Adrenal gland (tissue), 9 donors: ENCODE measurements at regions not wholly inside any gene's neighbourhood (a gene's known extent, or its start where the extent isn't known, plus 50 kb on each side); places are given as distances from the start of the nearest gene placed in this dataset.
A peak's percentile ranks its signal among the peaks of the same experiment; 100 is the strongest.

ENCODE experiments used
- DNase-seq, 7 donors: peaks; one replicate each; pipeline ENCODE4 v3.0.0-alpha.2; 2019 to 2020
- H3K27ac ChIP-seq, 5 donors: fragments of 200-600 bp; sonication (generic) in 4 of 5; 1 replicate in 3 of 5; 2 replicates in 2 of 5; pipeline versions ENCODE4 v1.5.1 to v1.8.0; 2016 to 2020; ENCODE audit warnings: mild to moderate bottlenecking in 1 of 5
- H3K27me3 ChIP-seq: fragments of 200-600 bp; 2 replicates; pipeline ENCODE4 v1.8.0; 2021
- H3K36me3 ChIP-seq, 2 donors: fragments of 200-600 bp; replicated peaks in 1 of 2; 1 replicate in 1 of 2; 2 replicates in 1 of 2; pipeline versions ENCODE4 v1.5.1 to v1.8.0; 2018 to 2022
- H3K4me1 ChIP-seq, 2 donors: fragments of 200-600 bp; replicated peaks in 1 of 2; 1 replicate in 1 of 2; 2 replicates in 1 of 2; pipeline versions ENCODE4 v1.5.1 to v1.8.0; 2018 to 2021
- H3K4me3 ChIP-seq, 4 donors: fragments of 200-600 bp; sonication (generic) in 3 of 4; one replicate each; pipeline ENCODE4 v1.5.1; 2016 to 2018
- H3K9me3 ChIP-seq, 3 donors: fragments of 200-600 bp; sonication (generic) in 1 of 3; replicated peaks in 1 of 3; 1 replicate in 2 of 3; 2 replicates in 1 of 3; pipeline versions ENCODE4 v1.5.1 to v1.8.0; 2016 to 2021
- POLR2A ChIP-seq, 2 donors: fragments of 450-650 bp; IDR thresholded peaks; one replicate each; pipeline ENCODE4 v1.6.1; 2017; ENCODE audit warnings: antibody characterized with exemption in 2 of 2, mild to moderate bottlenecking in 2 of 2, moderate library complexity in 1 of 2
- WGBS, 4 donors: extraction: QIAGEN DNeasy Blood & Tissue Kit in 2 of 4; methylation state at CpG; one replicate each; pipeline versions ENCODE4 v1.1.5 to v1.1.7; 2013 to 2017; 5-methylcytosine and 5-hydroxymethylcytosine counted together
- intact Hi-C, 2 donors: fragments of 100-400 bp; cut with DNase I; formaldehyde crosslinking; loops; one replicate each; pipeline versions ENCODE4 v1.14.1 to v1.15.0; 2022 to 2023
- TF ChIP-seq, protein P1 (sequence below), 6 experiments: fragments of 450-650 bp in 4 of 6; fragments of 200-600 bp in 2 of 6; sonication (generic) in 1 of 6; IDR thresholded peaks; 1 replicate in 5 of 6; 2 replicates in 1 of 6; pipeline versions ENCODE4 v1.5.1 to v1.8.0; 2016 to 2021; ENCODE audit warnings: antibody characterized with exemption in 6 of 6, mild to moderate bottlenecking in 2 of 6, moderate library complexity in 1 of 6
- donor health status: healthy with polysubstance abuse.
- donor health status: Bipolar disorder and iron deficiency.
- donor health status: DM: yes; HTN: yes; CAD: no.
- donor health status: DM: no; HTN: no; CAD: no.
- donor health status: DM: no; HTN: no; CAD: no.

DNA sequence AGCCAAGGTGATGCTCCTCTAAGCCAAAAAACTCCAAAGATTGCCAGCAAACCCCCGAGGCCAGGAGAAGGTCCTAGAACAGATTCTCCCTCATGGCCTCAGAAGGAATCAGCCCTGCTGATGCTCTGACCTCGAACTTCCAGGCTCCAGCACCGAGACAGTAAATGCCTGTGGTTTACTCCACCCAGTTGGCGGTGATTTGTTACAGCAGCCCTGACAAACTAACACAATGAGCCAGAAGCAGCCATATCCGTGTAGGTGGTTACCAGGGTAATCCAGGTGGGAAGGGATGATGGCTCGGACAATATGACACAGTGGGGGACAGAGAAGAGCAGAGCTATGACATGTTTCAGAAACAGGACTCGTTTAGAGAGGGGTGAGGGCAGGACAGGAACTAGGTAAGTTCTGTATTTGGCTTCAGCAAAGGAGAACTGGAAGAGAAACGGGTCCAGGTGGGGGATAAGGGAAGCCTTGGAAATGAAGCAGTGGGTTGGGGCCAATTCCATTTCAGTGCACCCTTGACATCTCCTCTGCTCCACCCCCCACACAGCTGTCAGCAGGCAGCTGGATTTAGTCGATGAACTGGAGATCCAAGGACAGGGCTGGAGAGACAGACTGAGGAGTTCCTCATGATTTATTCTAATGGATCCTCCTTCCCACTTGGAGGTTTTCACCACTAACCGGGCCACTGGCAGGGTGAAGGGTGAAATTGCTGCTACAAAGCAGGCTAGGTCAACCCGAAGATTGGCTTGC, 179.7 kb upstream of the SH3BP4 start:
- DNase-seq: peak in 1 of 7 donors; percentile 31
- 48 to 58% (median 55%) methylated on average over 11 of the region's 11 CpGs for WGBS, 4 donors

DNA sequence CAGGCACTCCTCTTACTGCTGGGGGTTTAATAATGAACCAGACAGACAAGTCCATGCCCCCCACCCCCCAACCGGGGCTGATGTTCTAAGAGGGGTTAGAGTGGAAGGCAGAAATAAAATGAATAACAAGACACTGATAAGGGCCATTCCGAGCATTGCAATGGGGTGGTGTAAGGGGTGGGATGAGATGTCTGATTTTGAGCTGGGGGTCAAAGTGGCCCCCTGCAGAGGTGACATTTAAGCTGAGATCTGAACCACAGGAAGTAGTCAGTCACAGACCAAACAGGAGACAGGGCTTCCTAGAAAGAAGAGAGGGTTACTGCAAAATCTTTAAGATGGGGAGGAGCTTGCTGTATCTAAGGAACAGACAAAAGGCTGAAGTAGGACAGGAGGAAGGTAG, 180.6 kb upstream of the SH3BP4 start:
- no peak overlapping the region for H3K27ac ChIP-seq
- DNase-seq: no peak
- H3K27me3 ChIP-seq: no peaks in the 10 kb centered on the region
- H3K36me3 ChIP-seq: no peaks in the 10 kb centered on the region
- TF ChIP-seq, protein P1, sequence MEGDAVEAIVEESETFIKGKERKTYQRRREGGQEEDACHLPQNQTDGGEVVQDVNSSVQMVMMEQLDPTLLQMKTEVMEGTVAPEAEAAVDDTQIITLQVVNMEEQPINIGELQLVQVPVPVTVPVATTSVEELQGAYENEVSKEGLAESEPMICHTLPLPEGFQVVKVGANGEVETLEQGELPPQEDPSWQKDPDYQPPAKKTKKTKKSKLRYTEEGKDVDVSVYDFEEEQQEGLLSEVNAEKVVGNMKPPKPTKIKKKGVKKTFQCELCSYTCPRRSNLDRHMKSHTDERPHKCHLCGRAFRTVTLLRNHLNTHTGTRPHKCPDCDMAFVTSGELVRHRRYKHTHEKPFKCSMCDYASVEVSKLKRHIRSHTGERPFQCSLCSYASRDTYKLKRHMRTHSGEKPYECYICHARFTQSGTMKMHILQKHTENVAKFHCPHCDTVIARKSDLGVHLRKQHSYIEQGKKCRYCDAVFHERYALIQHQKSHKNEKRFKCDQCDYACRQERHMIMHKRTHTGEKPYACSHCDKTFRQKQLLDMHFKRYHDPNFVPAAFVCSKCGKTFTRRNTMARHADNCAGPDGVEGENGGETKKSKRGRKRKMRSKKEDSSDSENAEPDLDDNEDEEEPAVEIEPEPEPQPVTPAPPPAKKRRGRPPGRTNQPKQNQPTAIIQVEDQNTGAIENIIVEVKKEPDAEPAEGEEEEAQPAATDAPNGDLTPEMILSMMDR (IDR thresholded peaks at IDR 0.05): no peak
- no peak for TF ChIP-seq POLR2A (IDR thresholded peaks at IDR 0.05)
- intact Hi-C loops: no loop called here
- no peak overlapping the region for H3K4me3 ChIP-seq
- WGBS, 4 donors: 80 to 88% (median 83%) methylated on average over 2 of the region's 2 CpGs
- no peaks in the 10 kb centered on the region for H3K9me3 ChIP-seq
- H3K4me1 ChIP-seq: no peaks in the 10 kb centered on the region

More for the DNA sequence above, 179.7 kb upstream of the SH3BP4 start:
- Histone ChIP-seq H3K27me3 (no peaks in the 10 kb centered on the region), H3K27ac (no peak overlapping the region), H3K9me3 (no peaks in the 10 kb centered on the region), H3K4me1 (no peaks in the 10 kb centered on the region), H3K36me3 (no peaks in the 10 kb centered on the region), H3K4me3 (no peak overlapping the region)
- intact Hi-C loops: no loop called here
- TF ChIP-seq, protein P1 (IDR thresholded peaks at IDR 0.05): no peak

DNA sequence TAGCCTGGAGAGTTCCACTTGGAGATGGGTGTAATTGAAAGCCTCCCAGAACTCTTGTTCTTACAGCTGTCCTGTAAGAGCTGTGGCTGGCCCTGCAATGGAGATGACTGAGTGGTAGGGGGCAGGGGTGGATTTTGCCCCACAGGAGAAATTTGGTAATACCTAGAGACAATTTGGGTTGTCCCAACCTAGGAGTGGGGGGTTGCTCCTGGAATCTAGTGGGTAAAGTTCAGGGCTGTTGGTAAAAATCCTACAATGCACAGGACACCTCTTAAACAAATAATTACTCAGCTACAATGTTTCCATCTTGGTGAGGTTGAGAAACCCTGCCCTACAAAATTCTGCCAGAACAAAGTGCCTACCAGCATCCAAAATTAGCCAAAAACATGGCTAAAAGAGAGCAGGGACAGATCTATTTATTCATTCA, 181.1 kb upstream of the SH3BP4 start:
- H3K27ac ChIP-seq: no peak overlapping the region

DNA sequence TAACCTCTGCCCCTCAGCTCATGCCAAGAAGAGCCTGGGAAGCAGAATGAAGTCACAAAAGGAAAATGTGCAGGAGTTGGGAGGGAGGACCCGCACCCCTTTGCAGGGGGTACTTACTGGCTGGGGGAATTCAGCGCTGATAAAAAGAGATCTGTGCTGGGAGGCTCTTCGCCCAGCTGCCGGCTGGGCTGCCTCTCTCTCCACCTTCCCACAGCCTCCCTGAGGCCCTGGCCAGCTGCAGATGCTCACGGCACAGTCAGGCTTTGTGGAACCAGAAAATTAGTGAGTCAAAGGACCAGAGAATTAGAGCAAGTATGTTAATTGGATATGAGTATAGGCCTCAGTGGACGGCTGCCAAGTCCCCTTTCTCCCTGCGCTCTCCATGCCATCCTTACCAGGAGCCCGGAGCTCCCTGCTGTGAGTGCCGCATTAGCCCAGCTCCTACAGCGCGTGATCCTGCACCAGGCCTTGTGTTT, 181.7 kb upstream of the SH3BP4 start:
- TF ChIP-seq POLR2A (IDR thresholded peaks at IDR 0.05): no peak
- TF ChIP-seq, protein P1 (IDR thresholded peaks at IDR 0.05): no peak
- H3K27ac ChIP-seq: no peak overlapping the region
- intact Hi-C loops: no loop called here
- DNase-seq: no peak
- H3K36me3 ChIP-seq: no peaks in the 10 kb centered on the region
- no peaks in the 10 kb centered on the region for H3K27me3 ChIP-seq
- no peak overlapping the region for H3K4me3 ChIP-seq
- H3K9me3 ChIP-seq: no peaks in the 10 kb centered on the region
- 87 to 89% (median 88%) methylated on average over 6 to 11 of the region's 11 CpGs for WGBS, 4 donors
- no peaks in the 10 kb centered on the region for H3K4me1 ChIP-seq

More for the DNA sequence above, 181.1 kb upstream of the SH3BP4 start:
- no peaks in the 10 kb centered on the region for H3K4me1 ChIP-seq
- DNase-seq: no peak
- H3K36me3 ChIP-seq: no peaks in the 10 kb centered on the region
- H3K4me3 ChIP-seq: no peak overlapping the region
- no peaks in the 10 kb centered on the region for H3K9me3 ChIP-seq
- intact Hi-C loops: no loop called here
- H3K27me3 ChIP-seq: no peaks in the 10 kb centered on the region
- no peak for TF ChIP-seq POLR2A (IDR thresholded peaks at IDR 0.05)
- TF ChIP-seq, protein P1 (IDR thresholded peaks at IDR 0.05): no peak
